VCaP (cell line): ENCODE measurements at regions not wholly inside any gene's neighbourhood (a gene's known extent, or its start where the extent isn't known, plus 50 kb on each side); places are given as distances from the start of the nearest gene placed in this dataset.

ENCODE experiments used
- H3K27ac ChIP-seq: fragments of 450-650 bp; 2 replicates; pipeline ENCODE4 v1.5.1; 2017
- TF ChIP-seq, protein P1 (sequence below): fragments of 450-650 bp; conservative IDR thresholded peaks from 2 replicates; pipeline ENCODE4 v1.5.1; 2017; ENCODE audit warnings: mild to moderate bottlenecking, moderate library complexity

DNA sequence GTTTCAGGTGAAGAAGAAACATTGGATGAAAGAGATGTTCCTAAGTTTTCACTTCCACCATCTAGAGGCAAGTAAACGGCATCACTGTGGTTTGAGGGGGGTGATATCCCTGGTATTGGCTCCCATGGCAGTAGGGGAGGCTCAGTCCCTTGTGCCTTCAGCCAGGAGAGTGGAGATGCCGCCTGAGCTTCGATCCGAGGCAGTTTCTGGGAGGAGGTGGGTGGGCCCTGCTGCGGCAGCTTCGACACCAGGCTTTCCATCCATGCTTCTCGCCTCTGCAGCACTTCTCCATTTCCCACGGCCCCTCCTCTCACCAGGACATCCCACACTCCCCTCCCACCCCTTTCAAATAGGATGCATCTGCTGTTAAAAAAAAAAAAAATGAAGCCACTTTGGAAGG, 258.3 kb downstream of the GADD45G start:
- TF ChIP-seq, protein P1, sequence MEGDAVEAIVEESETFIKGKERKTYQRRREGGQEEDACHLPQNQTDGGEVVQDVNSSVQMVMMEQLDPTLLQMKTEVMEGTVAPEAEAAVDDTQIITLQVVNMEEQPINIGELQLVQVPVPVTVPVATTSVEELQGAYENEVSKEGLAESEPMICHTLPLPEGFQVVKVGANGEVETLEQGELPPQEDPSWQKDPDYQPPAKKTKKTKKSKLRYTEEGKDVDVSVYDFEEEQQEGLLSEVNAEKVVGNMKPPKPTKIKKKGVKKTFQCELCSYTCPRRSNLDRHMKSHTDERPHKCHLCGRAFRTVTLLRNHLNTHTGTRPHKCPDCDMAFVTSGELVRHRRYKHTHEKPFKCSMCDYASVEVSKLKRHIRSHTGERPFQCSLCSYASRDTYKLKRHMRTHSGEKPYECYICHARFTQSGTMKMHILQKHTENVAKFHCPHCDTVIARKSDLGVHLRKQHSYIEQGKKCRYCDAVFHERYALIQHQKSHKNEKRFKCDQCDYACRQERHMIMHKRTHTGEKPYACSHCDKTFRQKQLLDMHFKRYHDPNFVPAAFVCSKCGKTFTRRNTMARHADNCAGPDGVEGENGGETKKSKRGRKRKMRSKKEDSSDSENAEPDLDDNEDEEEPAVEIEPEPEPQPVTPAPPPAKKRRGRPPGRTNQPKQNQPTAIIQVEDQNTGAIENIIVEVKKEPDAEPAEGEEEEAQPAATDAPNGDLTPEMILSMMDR: no peak

DNA sequence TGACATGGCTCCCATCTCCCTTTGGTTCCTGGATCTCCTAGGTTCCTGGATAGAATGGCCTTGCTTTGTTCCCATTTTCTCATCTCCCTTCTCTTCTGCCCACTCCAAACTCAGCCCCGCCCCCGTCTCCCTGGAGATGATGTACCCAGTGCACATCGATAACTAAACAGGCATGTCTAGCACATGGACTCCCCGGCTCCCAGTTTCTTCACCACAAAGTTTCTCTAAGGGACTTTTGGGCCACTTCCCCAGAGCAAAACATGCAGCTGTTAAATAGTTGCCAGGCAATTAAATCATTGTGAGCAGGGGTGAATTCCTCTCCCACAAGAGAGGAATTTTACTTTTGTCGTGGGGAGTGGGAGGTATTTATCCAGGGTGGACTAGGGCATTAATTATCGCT, 259.0 kb downstream of the GADD45G start:
- TF ChIP-seq, protein P1: no peak

More for the DNA sequence above, 258.3 kb downstream of the GADD45G start:
- H3K27ac ChIP-seq: peak overlapping the region; percentile 47; the same call in 1 of the 2 replicates

DNA sequence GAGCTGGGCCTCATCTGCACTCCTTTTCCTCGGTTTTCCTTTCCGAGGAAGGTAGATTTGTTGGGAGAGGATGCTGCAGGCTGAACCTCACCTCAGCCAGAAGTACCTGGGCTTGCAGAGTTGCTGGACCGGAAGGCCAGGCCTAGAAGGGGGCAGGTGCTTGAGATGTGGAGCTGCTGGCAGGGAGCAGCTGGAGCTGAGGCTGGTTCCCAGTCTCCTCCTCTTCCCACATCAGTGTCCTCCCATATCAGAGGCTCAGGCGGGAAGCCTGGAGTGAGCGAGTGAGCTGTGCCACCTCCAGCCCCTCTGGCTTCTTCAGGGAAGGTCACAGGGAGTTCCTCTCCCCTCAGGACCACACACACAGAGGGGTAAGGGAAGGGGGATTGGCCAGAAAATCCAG, 259.4 kb downstream of the GADD45G start:
- TF ChIP-seq, protein P1: no peak
- peak overlapping the region; percentile 30 for H3K27ac ChIP-seq

More for the DNA sequence above, 259.0 kb downstream of the GADD45G start:
- H3K27ac ChIP-seq: peak overlapping the region; percentile 30

DNA sequence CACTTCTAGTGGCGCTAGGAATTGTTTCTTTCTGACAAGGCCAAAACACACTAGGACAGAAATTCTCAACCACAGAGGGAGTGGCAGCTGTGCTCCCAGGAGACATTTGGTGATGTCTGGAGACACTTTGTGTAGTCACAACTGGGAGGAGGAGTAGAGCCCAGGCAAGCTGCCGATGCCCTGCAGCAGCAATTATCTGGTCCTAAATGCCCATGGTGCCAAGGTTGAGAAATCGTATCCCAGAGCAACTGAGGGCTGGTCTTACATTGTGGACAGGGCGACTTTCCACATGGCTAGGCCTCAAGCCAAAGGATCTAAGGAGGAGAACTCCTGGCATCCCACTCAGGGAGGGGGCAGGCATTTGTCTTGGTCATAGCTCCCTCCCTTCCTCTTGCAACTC, 259.9 kb downstream of the GADD45G start:
- TF ChIP-seq, protein P1: no peak
- H3K27ac ChIP-seq: no peak overlapping the region

DNA sequence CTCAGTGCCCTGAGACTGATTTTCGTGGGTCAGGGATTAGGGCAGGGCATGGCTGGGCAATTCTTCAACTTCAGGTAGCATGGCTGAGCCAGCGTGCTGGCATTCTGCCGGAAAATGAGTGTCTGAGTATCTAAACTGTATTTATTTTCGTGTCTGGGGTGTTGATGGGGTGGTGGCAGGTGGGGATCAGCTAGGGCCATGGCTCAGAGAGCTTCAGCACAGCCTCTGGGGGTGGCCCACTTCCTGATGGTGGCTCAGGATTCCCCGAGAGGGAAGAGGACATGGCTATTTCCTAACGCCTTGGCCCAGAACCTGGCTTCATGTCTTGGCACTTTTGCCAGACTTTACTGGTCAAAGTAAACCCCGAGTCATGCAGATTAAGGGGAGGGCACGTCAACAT, 260.5 kb downstream of the GADD45G start:
- TF ChIP-seq, protein P1: no peak

DNA sequence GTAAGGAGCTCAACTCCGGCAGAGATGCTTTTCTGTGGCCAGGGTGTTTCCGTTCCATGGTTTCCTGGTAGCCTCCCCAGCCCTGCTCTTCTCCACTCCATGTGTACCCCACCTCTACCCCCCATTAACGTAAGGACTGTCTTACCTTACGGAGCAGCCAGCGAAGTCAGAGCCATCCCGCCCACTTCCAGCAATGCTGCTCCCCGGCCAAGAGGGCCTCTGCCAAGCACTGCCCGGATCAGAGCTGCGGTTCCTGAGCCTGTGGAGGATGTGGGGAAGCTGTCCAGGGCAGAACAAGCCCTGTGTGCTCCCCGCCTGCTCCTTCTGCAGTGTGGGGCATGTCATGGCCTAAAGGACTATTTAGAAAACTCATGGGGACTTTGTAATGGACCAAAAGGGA, 261.2 kb downstream of the GADD45G start:
- TF ChIP-seq, protein P1: no peak

More for the DNA sequence above, 260.5 kb downstream of the GADD45G start:
- H3K27ac ChIP-seq: no peak overlapping the region

DNA sequence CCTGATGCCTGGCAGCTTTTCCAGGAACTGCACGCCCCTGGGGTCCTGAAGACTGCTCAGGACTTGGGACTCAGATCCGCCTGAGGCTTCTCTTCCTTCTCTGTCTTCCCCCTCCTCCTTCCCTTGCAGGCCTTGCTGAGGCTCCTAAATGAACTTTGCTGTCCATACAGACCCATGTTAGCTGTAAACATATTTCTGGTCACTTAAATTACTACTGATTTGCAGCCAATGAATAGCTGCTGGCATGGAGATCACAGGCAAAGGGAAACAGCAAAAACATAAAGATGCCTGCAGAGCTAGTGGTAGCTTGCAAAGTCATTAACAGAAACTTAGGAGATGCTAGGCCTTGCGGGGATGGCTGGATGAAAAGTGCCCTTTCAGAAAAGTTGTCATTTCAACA, 261.9 kb downstream of the GADD45G start:
- TF ChIP-seq, protein P1: no peak

More for the DNA sequence above, 261.2 kb downstream of the GADD45G start:
- H3K27ac ChIP-seq: no peak overlapping the region; the same call in 1 of the 2 replicates

More for the DNA sequence above, 261.9 kb downstream of the GADD45G start:
- peak overlapping the region; percentile 75; the same call in 1 of the 2 replicates for H3K27ac ChIP-seq
